GM23338 (cell line): ENCODE measurements at regions not wholly inside any gene's neighbourhood (a gene's known extent, or its start where the extent isn't known, plus 50 kb on each side); places are given as distances from the start of the nearest gene placed in this dataset.

Experiments
- ETS1 ChIP-seq: IDR thresholded peaks from 2 replicates; pipeline ENCODE4 v1.6.1; 2016; ENCODE audit warnings: antibody characterized with exemption
- EZH2 ChIP-seq: fragments of 200-600 bp; sonication (generic); IDR thresholded peaks from one replicate; pipeline ENCODE4 v1.8.0; 2017; ENCODE audit warnings: antibody characterized with exemption, mild to moderate bottlenecking, low read depth; ENCODE audit not compliant: unreplicated experiment
- POLR2AphosphoS5 ChIP-seq: IDR thresholded peaks from 2 replicates; pipeline ENCODE4 v1.6.1; 2016; ENCODE audit warnings: antibody characterized with exemption, low read depth
- REST ChIP-seq: IDR thresholded peaks from one replicate; pipeline ENCODE4 v1.6.1; 2018; ENCODE audit warnings: antibody characterized with exemption; ENCODE audit not compliant: unreplicated experiment
- STAT1 ChIP-seq: IDR thresholded peaks from one replicate; pipeline ENCODE4 v1.6.1; 2016; ENCODE audit warnings: antibody characterized with exemption; ENCODE audit not compliant: unreplicated experiment
- ZNF462 ChIP-seq: fragments of 250-450 bp; sonication (Bioruptor Pico); IDR thresholded peaks from 2 replicates; pipeline ENCODE4 v1.5.0; 2020; ENCODE audit warnings: mild to moderate bottlenecking, moderate library complexity

- TF ChIP-seq REST (no peak), STAT1 (no peak), ETS1 (no peak), ZNF462 (CRISPR knock-in tag) (no peak), POLR2AphosphoS5 (no peak), EZH2 (no peak)
These were observed 1439.7 kb upstream of the AGA start (continued) for GRCh38 chr4:178881937-178882336.
